SK-N-SH (cell line): ENCODE measurements at regions not wholly inside any gene's neighbourhood (a gene's known extent, or its start where the extent isn't known, plus 50 kb on each side); places are given as distances from the start of the nearest gene placed in this dataset.

Source experiments
- CTCF ChIA-PET: fragments of 300-600, 350-600 bp; formaldehyde crosslinking; extraction: SDS; loops from one replicate; lab custom pipeline; 2021; lab: Yijun Ruan, JAX
- POLR2A ChIA-PET: fragments of 350-600 bp; sonication (Branson Sonifier 250); formaldehyde crosslinking; extraction: SDS; loops from one replicate; lab custom pipeline; 2020; ENCODE audit warnings: antibody characterized with exemption, inconsistent platforms; lab: Yijun Ruan, JAX
- DNase-seq: peaks from one replicate; pipeline ENCODE4 v3.0.0; 2012
- H2AFZ ChIP-seq: fragments of 200-600 bp; sonication (generic); 2 replicates; pipeline ENCODE4 v1.8.1; 2016; ENCODE audit warnings: antibody characterized with exemption, mild to moderate bottlenecking, low read depth
- H3F3A ChIP-seq: fragments of 200-600 bp; sonication (generic); replicated peaks from 2 replicates; pipeline ENCODE3; 2016; ENCODE audit warnings: antibody characterized with exemption, mild to moderate bottlenecking; ENCODE audit not compliant: insufficient read depth
- H3K27ac ChIP-seq, 2 experiments: fragments of 200-500 bp in 1 of 2; fragments of 200-600 bp in 1 of 2; sonication (Bioruptor generic) in 1 of 2; sonication (generic), shearing (Covaris generic) in 1 of 2; 2 replicates each; pipeline versions ENCODE4 v1.5.1 to v1.6.1; 2014 to 2016; ENCODE audit warnings: low read depth in 2 of 2, inconsistent platforms in 1 of 2, low read length in 1 of 2, mild to moderate bottlenecking in 1 of 2, mixed read lengths in 1 of 2
- H3K27me3 ChIP-seq: fragments of 200-600 bp; sonication (generic), shearing (Covaris generic); 2 replicates; pipeline ENCODE4 v1.6.1; 2016; ENCODE audit warnings: mixed run types; ENCODE audit not compliant: insufficient read depth
- H3K36me3 ChIP-seq, 2 experiments: fragments of 200-500 bp in 1 of 2; fragments of 200-600 bp in 1 of 2; sonication (Bioruptor generic) in 1 of 2; sonication (generic) in 1 of 2; replicated peaks in 1 of 2; 2 replicates each; pipeline versions ENCODE3 to v1.5.1; 2014 to 2016; ENCODE audit warnings: low read length in 1 of 2, mild to moderate bottlenecking in 1 of 2; ENCODE audit not compliant: insufficient read depth in 2 of 2, control insufficient read depth in 1 of 2
- H3K4me1 ChIP-seq, 2 experiments: fragments of 200-500 bp in 1 of 2; fragments of 200-600 bp in 1 of 2; sonication (Bioruptor generic) in 1 of 2; sonication (generic), shearing (Covaris generic) in 1 of 2; 2 replicates each; pipeline versions ENCODE4 v1.5.1 to v1.6.1; 2014 to 2016; ENCODE audit warnings: low read depth in 1 of 2, low read length in 1 of 2, mixed run types in 1 of 2; ENCODE audit not compliant: insufficient read depth in 2 of 2, control insufficient read depth in 1 of 2
- H3K4me2 ChIP-seq: fragments of 200-600 bp; sonication (generic), shearing (Covaris generic); 2 replicates; pipeline ENCODE4 v1.6.1; 2017; ENCODE audit warnings: mixed run types
- H3K4me3 ChIP-seq, 2 experiments: fragments of 200-500 bp in 1 of 2; fragments of 200-600 bp in 1 of 2; sonication (Bioruptor generic) in 1 of 2; sonication (generic), shearing (Covaris generic) in 1 of 2; 2 replicates each; pipeline versions ENCODE4 v1.5.1 to v1.8.1; 2014 to 2016; ENCODE audit warnings: low read depth in 2 of 2, inconsistent platforms in 1 of 2, low read length in 1 of 2, mild to moderate bottlenecking in 1 of 2, mixed read lengths in 1 of 2, moderate library complexity in 1 of 2
- H3K79me2 ChIP-seq: fragments of 200-600 bp; sonication (generic); 2 replicates; pipeline ENCODE4 v1.8.1; 2017; ENCODE audit warnings: mild to moderate bottlenecking; ENCODE audit not compliant: insufficient read depth
- H3K9ac ChIP-seq: fragments of 200-600 bp; sonication (generic); 2 replicates; pipeline ENCODE4 v1.6.1; 2017; ENCODE audit warnings: mixed run types
- H3K9me2 ChIP-seq: fragments of 200-600 bp; sonication (generic); 2 replicates; pipeline ENCODE4 v1.6.1; 2017; ENCODE audit warnings: mixed run types
- H3K9me3 ChIP-seq: fragments of 200-600 bp; sonication (generic); 2 replicates; pipeline ENCODE4 v1.6.1; 2017; ENCODE audit warnings: mixed run types, mild to moderate bottlenecking, moderate library complexity
- H4K20me1 ChIP-seq: fragments of 200-600 bp; sonication (generic); 2 replicates; pipeline ENCODE4 v1.6.1; 2017; ENCODE audit warnings: mild to moderate bottlenecking, mixed run types; ENCODE audit not compliant: insufficient read depth
- EZH2phosphoT487 ChIP-seq: fragments of 200-600 bp; sonication (generic); IDR thresholded peaks from 2 replicates; pipeline ENCODE4 v1.6.1; 2017; ENCODE audit warnings: low read depth, mixed run types, mild to moderate bottlenecking, antibody characterized with exemption, moderate library complexity, borderline replicate concordance
- FOXJ3 ChIP-seq: sonication (generic); formaldehyde crosslinking; IDR thresholded peaks from 2 replicates; pipeline ENCODE4 v1.5.1; 2020; ENCODE audit warnings: mild to moderate bottlenecking, missing genetic modification reagents
- MEF2A ChIP-seq: IDR thresholded peaks from 2 replicates; pipeline ENCODE4 v1.4.0; 2012; ENCODE audit warnings: low read depth, borderline replicate concordance
- MXI1 ChIP-seq: IDR thresholded peaks from 2 replicates; pipeline ENCODE4 v1.6.1; 2012; ENCODE audit warnings: mild to moderate bottlenecking, low read depth, low read length, improper control_type of control experiment
- NFIC ChIP-seq: IDR thresholded peaks from 2 replicates; pipeline ENCODE4 v1.4.0; 2012; ENCODE audit warnings: borderline replicate concordance
- POLR2AphosphoS5 ChIP-seq: IDR thresholded peaks from 2 replicates; pipeline ENCODE4 v1.6.1; 2012; ENCODE audit warnings: low read depth, low read length
- REST ChIP-seq: IDR thresholded peaks from 2 replicates; pipeline ENCODE4 v1.6.1; 2012; ENCODE audit warnings: mild to moderate bottlenecking, low read depth, low read length, moderate library complexity
- RXRA ChIP-seq: IDR thresholded peaks from 2 replicates; pipeline ENCODE4 v1.4.0; 2012; ENCODE audit warnings: low read depth, mild to moderate bottlenecking, borderline replicate concordance
- SMC3 ChIP-seq: IDR thresholded peaks from 2 replicates; pipeline ENCODE4 v1.6.1; 2012; ENCODE audit warnings: low read depth, low read length, improper control_type of control experiment
- TAF1 ChIP-seq: IDR thresholded peaks from 2 replicates; pipeline ENCODE4 v1.6.1; 2012; ENCODE audit warnings: low read depth, mild to moderate bottlenecking, low read length, moderate library complexity, borderline replicate concordance
- TCF12 ChIP-seq: IDR thresholded peaks from 2 replicates; pipeline ENCODE4 v1.4.0; 2012
- WGBS: methylation state at CpG from one replicate; pipeline ENCODE4 v1.1.6; 2017; ENCODE audit warnings: low lambda C conversion rate; 5-methylcytosine and 5-hydroxymethylcytosine counted together
- TF ChIP-seq, protein P1 (sequence below): fragments of 150-350 bp; IDR thresholded peaks from 2 replicates; pipeline ENCODE4 v1.6.1; 2016; ENCODE audit warnings: mild to moderate bottlenecking, low read depth, low read length
- TF ChIP-seq, protein P2 (sequence below): IDR thresholded peaks from 2 replicates; pipeline ENCODE4 v1.4.0; 2012; ENCODE audit warnings: low read depth

GRCh38 chrX:79235899-79236298, 91.4 kb downstream of the GPR174 start:
- ChIA-PET CTCF (no interaction called here), POLR2A (no interaction called here)
- Histone ChIP-seq H3K36me3 (no peaks in the 10 kb centered on the region), H3K4me3 (no peak overlapping the region), H3K9me2 (no peaks in the 10 kb centered on the region), H4K20me1 (no peaks in the 10 kb centered on the region), H3K27me3 (no peaks in the 10 kb centered on the region), H3F3A (no peaks in the 10 kb centered on the region), H3K4me2 (no peak overlapping the region), H2AFZ (no peak overlapping the region), H3K79me2 (no peaks in the 10 kb centered on the region), H3K9ac (no peak overlapping the region), H3K4me1 (no peaks in the 10 kb centered on the region), H3K9me3 (no peaks in the 10 kb centered on the region), H3K27ac (no peak overlapping the region)
- 0% methylated on average over 3 of the region's 3 CpGs for WGBS
- TF ChIP-seq, protein P1, sequence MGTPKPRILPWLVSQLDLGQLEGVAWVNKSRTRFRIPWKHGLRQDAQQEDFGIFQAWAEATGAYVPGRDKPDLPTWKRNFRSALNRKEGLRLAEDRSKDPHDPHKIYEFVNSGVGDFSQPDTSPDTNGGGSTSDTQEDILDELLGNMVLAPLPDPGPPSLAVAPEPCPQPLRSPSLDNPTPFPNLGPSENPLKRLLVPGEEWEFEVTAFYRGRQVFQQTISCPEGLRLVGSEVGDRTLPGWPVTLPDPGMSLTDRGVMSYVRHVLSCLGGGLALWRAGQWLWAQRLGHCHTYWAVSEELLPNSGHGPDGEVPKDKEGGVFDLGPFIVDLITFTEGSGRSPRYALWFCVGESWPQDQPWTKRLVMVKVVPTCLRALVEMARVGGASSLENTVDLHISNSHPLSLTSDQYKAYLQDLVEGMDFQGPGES: no peak
- TF ChIP-seq REST (no peak), TCF12 (no peak), RXRA (no peak), FOXJ3 (CRISPR knock-in tag) (no peak), MEF2A (no peak), MXI1 (no peak), NFIC (no peak), EZH2phosphoT487 (no peak), POLR2AphosphoS5 (no peak)
- TF ChIP-seq, protein P2, sequence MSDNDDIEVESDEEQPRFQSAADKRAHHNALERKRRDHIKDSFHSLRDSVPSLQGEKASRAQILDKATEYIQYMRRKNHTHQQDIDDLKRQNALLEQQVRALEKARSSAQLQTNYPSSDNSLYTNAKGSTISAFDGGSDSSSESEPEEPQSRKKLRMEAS: no peak
- DNase-seq: no peak

- Histone ChIP-seq H3K4me3 (no peak overlapping the region), H3K36me3 (no peaks in the 10 kb centered on the region), H3K9me2 (no peaks in the 10 kb centered on the region), H3F3A (no peaks in the 10 kb centered on the region), H3K4me1 (no peaks in the 10 kb centered on the region), H3K9ac (no peak overlapping the region), H3K79me2 (no peaks in the 10 kb centered on the region), H4K20me1 (no peaks in the 10 kb centered on the region), H3K27ac (no peak overlapping the region), H2AFZ (no peak overlapping the region), H3K9me3 (no peaks in the 10 kb centered on the region), H3K27me3 (no peaks in the 10 kb centered on the region), H3K4me2 (no peak overlapping the region)
- TF ChIP-seq SMC3 (no peak), TAF1 (no peak)
- CTCF ChIA-PET: no interaction called here
- DNase-seq: no peak
- POLR2A ChIA-PET: no interaction called here
- 2% methylated on average over 2 of the region's 2 CpGs for WGBS
These were observed 87.2 kb downstream of the GPR174 start for GRCh38 chrX:79231662-79232061.
